Chondrocyte (in vitro differentiated cells): ENCODE measurements at regions not wholly inside any gene's neighbourhood (a gene's known extent, or its start where the extent isn't known, plus 50 kb on each side); places are given as distances from the start of the nearest gene placed in this dataset.

Experiments
- DNase-seq: peaks from one replicate; pipeline ENCODE4 v3.0.0; 2021; ENCODE audit warnings: mixed read lengths, low spot score
- H3K27ac Mint-ChIP-seq: one replicate; pipeline ENCODE4 v1.8.0; 2021; ENCODE audit warnings: mild to moderate bottlenecking, moderate library complexity, mixed read lengths; ENCODE audit not compliant: unreplicated experiment
- H3K27me3 Mint-ChIP-seq: 2 replicates; pipeline ENCODE4 v1.8.0; 2021; ENCODE audit warnings: low read depth, mixed read lengths
- H3K36me3 Mint-ChIP-seq: 2 replicates; pipeline ENCODE4 v1.8.0; 2021; ENCODE audit warnings: low read depth, mixed read lengths
- H3K4me1 Mint-ChIP-seq: 2 replicates; pipeline ENCODE4 v1.8.0; 2021; ENCODE audit warnings: low read depth, mild to moderate bottlenecking, mixed read lengths
- H3K4me3 Mint-ChIP-seq: one replicate; pipeline ENCODE4 v1.8.0; 2021; ENCODE audit warnings: mild to moderate bottlenecking, moderate library complexity, mixed read lengths; ENCODE audit not compliant: unreplicated experiment
- H3K9me3 Mint-ChIP-seq: 2 replicates; pipeline ENCODE4 v1.8.0; 2021; ENCODE audit warnings: low read depth, mixed read lengths
- TF ChIP-seq, protein P1 (sequence below): fragments of 200-600 bp; sonication (generic); IDR thresholded peaks from 2 replicates; pipeline ENCODE4 v1.5.0; 2021; ENCODE audit warnings: antibody characterized with exemption, mild to moderate bottlenecking, moderate library complexity

DNA sequence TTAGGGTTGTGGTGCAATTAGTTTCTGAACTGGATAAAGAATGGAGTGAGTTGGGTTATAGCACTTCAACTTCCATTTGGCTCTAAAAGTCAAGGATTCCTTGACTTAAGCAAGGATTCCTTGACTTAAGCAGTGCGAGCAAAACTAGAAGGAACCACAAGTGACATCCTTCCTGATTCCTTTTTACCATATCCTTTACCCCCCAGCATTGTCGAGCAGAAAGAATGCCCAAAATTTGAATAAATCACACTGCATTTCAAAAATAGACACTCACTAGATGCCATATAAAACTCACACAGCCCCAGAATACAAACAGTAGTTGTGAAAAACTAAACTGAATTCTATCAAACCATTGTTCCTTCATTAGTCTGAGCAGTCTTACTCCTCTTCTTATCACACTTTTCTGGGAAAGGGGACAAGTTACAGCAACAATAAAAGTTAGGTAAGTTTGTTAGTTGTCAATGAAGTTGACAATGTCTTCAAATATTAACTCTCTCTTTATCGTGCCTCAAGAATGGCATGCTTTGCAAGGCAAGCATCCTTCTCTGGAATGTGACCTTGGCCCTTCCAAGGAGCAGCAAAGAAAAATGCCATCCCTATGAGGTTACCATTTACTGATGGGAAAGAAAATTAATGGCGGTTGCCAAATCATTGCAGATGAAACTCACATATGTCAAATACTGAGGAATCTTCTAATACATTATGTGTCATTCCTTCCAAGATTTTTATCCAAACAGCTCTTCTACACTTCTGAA, 273.3 kb upstream of the ANKRD55 start:
- Mint-ChIP-seq H3K27ac (peak overlapping the region; percentile 33), H3K4me1 (peaks cover 21% of the 10 kb centered on the region), H3K9me3 (peaks cover 9% of the 10 kb centered on the region), H3K27me3 (no peaks in the 10 kb centered on the region), H3K4me3 (no peak overlapping the region), H3K36me3 (no peaks in the 10 kb centered on the region)
- no peak for DNase-seq
- TF ChIP-seq, protein P1, sequence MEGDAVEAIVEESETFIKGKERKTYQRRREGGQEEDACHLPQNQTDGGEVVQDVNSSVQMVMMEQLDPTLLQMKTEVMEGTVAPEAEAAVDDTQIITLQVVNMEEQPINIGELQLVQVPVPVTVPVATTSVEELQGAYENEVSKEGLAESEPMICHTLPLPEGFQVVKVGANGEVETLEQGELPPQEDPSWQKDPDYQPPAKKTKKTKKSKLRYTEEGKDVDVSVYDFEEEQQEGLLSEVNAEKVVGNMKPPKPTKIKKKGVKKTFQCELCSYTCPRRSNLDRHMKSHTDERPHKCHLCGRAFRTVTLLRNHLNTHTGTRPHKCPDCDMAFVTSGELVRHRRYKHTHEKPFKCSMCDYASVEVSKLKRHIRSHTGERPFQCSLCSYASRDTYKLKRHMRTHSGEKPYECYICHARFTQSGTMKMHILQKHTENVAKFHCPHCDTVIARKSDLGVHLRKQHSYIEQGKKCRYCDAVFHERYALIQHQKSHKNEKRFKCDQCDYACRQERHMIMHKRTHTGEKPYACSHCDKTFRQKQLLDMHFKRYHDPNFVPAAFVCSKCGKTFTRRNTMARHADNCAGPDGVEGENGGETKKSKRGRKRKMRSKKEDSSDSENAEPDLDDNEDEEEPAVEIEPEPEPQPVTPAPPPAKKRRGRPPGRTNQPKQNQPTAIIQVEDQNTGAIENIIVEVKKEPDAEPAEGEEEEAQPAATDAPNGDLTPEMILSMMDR: no peak

DNA sequence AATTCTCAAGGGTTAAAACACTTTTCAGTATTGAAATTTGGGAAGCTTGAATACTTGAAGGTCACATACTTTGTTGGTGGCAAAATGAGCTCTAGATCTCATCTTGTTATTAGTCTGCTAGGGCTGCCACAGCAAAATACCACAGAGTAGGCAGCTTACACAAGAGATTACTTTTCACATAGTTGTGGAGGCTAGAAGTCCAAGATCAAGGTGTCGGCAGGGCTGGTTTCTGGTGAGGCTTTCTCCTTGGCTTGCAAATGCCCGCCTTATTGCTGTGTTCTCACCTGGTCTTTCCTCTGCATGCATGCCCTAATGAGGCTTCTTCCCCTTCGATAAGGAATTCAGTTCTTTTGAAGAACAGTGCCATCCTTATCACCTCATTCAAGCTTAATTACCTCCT, 270.8 kb upstream of the ANKRD55 start:
- H3K9me3 Mint-ChIP-seq: peaks cover 9% of the 10 kb centered on the region
- no peak for DNase-seq
- TF ChIP-seq, protein P1: no peak
- peaks cover 21% of the 10 kb centered on the region for H3K4me1 Mint-ChIP-seq
- no peaks in the 10 kb centered on the region for H3K27me3 Mint-ChIP-seq
- H3K27ac Mint-ChIP-seq: no peak overlapping the region
- no peaks in the 10 kb centered on the region for H3K36me3 Mint-ChIP-seq
- H3K4me3 Mint-ChIP-seq: no peak overlapping the region

DNA sequence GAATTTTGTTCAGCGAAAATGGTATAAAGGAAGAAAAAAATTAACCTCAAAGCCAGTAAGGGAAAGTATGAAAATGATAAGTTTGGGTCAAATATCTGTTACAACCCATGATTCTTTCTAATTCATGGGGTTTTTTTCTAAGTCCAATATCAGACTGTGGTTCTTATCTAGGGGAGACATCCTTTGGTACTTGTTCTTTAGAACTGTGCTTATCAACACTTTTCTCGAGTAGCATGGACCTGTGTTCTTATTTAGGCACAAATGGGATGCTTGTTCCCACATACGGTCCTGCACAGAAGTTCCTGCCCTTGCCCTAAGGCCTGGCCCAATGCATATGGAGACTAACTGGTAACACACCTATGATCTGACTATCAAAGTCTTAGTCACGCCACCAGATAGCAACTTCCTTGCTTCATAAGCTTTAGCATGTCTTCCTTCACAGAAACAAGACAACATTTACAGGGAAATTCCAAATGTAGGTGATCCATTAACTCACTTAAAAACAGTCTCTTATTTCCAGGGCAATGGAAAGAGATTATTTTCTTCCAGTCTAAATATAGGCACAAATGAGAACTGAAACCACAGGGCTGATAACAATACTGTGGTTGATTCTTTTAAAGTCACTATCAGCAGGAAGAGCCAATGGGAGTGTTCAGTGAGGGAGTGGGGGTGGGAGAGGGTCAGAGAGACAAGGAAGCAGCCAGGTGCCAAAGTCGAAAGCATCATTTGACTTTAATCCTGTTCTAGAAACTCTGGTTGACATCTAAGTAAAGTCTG, 268.8 kb upstream of the ANKRD55 start:
- TF ChIP-seq, protein P1: no peak
- no peak overlapping the region for H3K27ac Mint-ChIP-seq
- H3K27me3 Mint-ChIP-seq: no peaks in the 10 kb centered on the region
- H3K9me3 Mint-ChIP-seq: peaks cover 9% of the 10 kb centered on the region
- no peak for DNase-seq
- no peaks in the 10 kb centered on the region for H3K36me3 Mint-ChIP-seq
- peaks cover 15% of the 10 kb centered on the region for H3K4me1 Mint-ChIP-seq
- H3K4me3 Mint-ChIP-seq: no peak overlapping the region

DNA sequence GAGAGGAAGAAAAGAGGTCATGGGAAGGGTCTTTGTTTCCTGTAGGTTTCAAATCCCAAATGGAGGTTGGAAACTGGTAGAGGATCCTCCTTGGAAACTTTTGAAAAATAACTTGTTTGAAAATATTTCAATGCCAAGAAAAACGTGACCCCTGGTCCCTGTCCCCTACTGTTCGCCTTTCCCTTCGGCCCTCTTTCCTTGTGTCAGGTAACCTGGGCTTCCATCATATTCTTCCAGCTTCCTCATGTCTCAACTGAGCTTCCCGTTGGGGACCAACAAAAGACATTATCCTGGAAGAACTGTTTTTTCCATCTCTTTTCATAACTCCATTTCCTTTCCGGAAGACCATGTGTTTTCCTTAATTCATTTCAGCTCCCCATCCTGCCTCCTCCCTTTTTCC, 266.8 kb upstream of the ANKRD55 start:
- Mint-ChIP-seq H3K27ac (no peak overlapping the region), H3K4me1 (peaks cover 6% of the 10 kb centered on the region), H3K36me3 (no peaks in the 10 kb centered on the region), H3K4me3 (no peak overlapping the region), H3K27me3 (no peaks in the 10 kb centered on the region), H3K9me3 (peaks cover 9% of the 10 kb centered on the region)
- TF ChIP-seq, protein P1: no peak
- DNase-seq: no peak

DNA sequence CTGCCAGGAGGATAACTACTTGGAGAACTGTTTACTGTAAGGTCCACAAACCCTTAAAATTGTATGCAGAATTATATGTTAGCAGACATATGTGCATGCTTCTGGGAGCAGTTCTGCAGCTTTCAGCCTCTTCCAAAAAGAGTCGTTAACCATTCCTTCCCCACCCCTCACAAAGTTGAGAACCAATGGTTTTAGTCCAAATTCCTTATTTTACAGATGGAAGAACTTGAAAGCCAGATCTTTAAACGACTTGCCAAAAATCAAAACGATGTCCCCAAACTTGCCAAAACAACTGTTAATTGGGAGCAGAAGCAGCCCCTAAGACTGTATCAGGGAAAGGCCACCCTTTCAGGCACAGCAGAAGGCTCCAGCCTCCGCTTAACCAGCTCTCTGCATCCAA, 266.4 kb upstream of the ANKRD55 start:
- Mint-ChIP-seq H3K27ac (no peak overlapping the region), H3K4me1 (peaks cover 6% of the 10 kb centered on the region), H3K36me3 (no peaks in the 10 kb centered on the region), H3K27me3 (no peaks in the 10 kb centered on the region), H3K9me3 (peaks cover 6% of the 10 kb centered on the region), H3K4me3 (no peak overlapping the region)
- TF ChIP-seq, protein P1: no peak
- DNase-seq: no peak
